Liver (tissue), 8 donors: ENCODE measurements at regions not wholly inside any gene's neighbourhood (a gene's known extent, or its start where the extent isn't known, plus 50 kb on each side); places are given as distances from the start of the nearest gene placed in this dataset.

ENCODE experiments used
- DNase-seq: peaks from one replicate; pipeline ENCODE4 v3.0.0-alpha.2; 2017; ENCODE audit warnings: low spot score
- H3K27ac ChIP-seq, 2 donors: one replicate each; pipeline ENCODE4 v1.7.0; 2013; ENCODE audit warnings: inconsistent platforms in 2 of 2, low read length in 2 of 2, control low read depth in 1 of 2, low read depth in 1 of 2, mild to moderate bottlenecking in 1 of 2
- H3K27me3 ChIP-seq, 4 donors: one replicate each; pipeline versions ENCODE4 v1.6.1 to v1.7.0; 2013; ENCODE audit warnings: low read length in 3 of 4, inconsistent platforms in 1 of 4, mild to moderate bottlenecking in 1 of 4, moderate library complexity in 1 of 4; ENCODE audit not compliant: control insufficient read depth in 4 of 4, insufficient read depth in 4 of 4
- H3K36me3 ChIP-seq, 4 donors: one replicate each; pipeline versions ENCODE4 v1.6.1 to v1.7.0; 2013; ENCODE audit warnings: low read length in 3 of 4, mild to moderate bottlenecking in 3 of 4, low read depth in 1 of 4, moderate library complexity in 1 of 4; ENCODE audit not compliant: control insufficient read depth in 4 of 4, insufficient read depth in 3 of 4
- H3K4me1 ChIP-seq, 4 donors: one replicate each; pipeline versions ENCODE4 v1.6.1 to v1.7.0; 2013; ENCODE audit warnings: low read length in 3 of 4, mild to moderate bottlenecking in 3 of 4, moderate library complexity in 1 of 4; ENCODE audit not compliant: control insufficient read depth in 4 of 4, insufficient read depth in 4 of 4
- H3K4me3 ChIP-seq, 3 donors: one replicate each; pipeline versions ENCODE4 v1.6.1 to v1.7.0; 2013; ENCODE audit warnings: low read length in 3 of 3, control low read depth in 1 of 3, low read depth in 1 of 3, mild to moderate bottlenecking in 1 of 3
- H3K9ac ChIP-seq, 2 donors: one replicate each; pipeline ENCODE4 v1.7.0; 2013; ENCODE audit warnings: low read length in 2 of 2, mild to moderate bottlenecking in 2 of 2, moderate library complexity in 2 of 2, control low read depth in 1 of 2, low read depth in 1 of 2
- H3K9me3 ChIP-seq, 4 donors: one replicate each; pipeline versions ENCODE4 v1.6.1 to v1.7.0; 2013; ENCODE audit warnings: low read length in 3 of 4; ENCODE audit not compliant: control insufficient read depth in 4 of 4
- EGR1 ChIP-seq, 2 donors: IDR thresholded peaks; 2 replicates each; pipeline ENCODE4 v1.6.1; 2016 to 2018; ENCODE audit warnings: antibody characterized with exemption in 2 of 2, low read depth in 2 of 2
- FOXA1 ChIP-seq: IDR thresholded peaks from 2 replicates; pipeline ENCODE4 v1.6.1; 2016; ENCODE audit warnings: antibody characterized with exemption
- GABPA ChIP-seq, 2 donors: IDR thresholded peaks in 1 of 2; conservative IDR thresholded peaks in 1 of 2; 2 replicates each; pipeline ENCODE4 v1.6.1; 2016; ENCODE audit warnings: antibody characterized with exemption in 2 of 2, mild to moderate bottlenecking in 1 of 2, moderate library complexity in 1 of 2
- HNF4A ChIP-seq, 2 donors: conservative IDR thresholded peaks; 2 replicates each; pipeline ENCODE4 v1.6.1; 2016; ENCODE audit warnings: antibody characterized with exemption in 2 of 2, mild to moderate bottlenecking in 2 of 2
- HNF4G ChIP-seq: IDR thresholded peaks from 2 replicates; pipeline ENCODE4 v1.6.1; 2016; ENCODE audit warnings: antibody characterized with exemption
- JUND ChIP-seq, 2 donors: IDR thresholded peaks; 2 replicates each; pipeline ENCODE4 v1.6.1; 2016; ENCODE audit warnings: antibody characterized with exemption in 2 of 2
- NR2F2 ChIP-seq: IDR thresholded peaks from 2 replicates; pipeline ENCODE4 v1.6.1; 2016; ENCODE audit warnings: antibody characterized with exemption
- RAD21 ChIP-seq, 2 donors: IDR thresholded peaks; 2 replicates each; pipeline ENCODE4 v1.6.1; 2016; ENCODE audit warnings: antibody characterized with exemption in 2 of 2, mild to moderate bottlenecking in 2 of 2
- RXRA ChIP-seq, 2 donors: IDR thresholded peaks; 2 replicates each; pipeline ENCODE4 v1.6.1; 2017 to 2018; ENCODE audit warnings: antibody characterized with exemption in 2 of 2, mild to moderate bottlenecking in 1 of 2
- TAF1 ChIP-seq: conservative IDR thresholded peaks from 2 replicates; pipeline ENCODE4 v1.6.1; 2016; ENCODE audit warnings: antibody characterized with exemption, mild to moderate bottlenecking
- YY1 ChIP-seq: IDR thresholded peaks from 2 replicates; pipeline ENCODE4 v1.6.1; 2016; ENCODE audit warnings: antibody characterized with exemption, mild to moderate bottlenecking
- WGBS: extraction: QIAGEN DNeasy Blood & Tissue Kit; methylation state at CpG from one replicate; pipeline ENCODE4 v1.1.7; 2013; 5-methylcytosine and 5-hydroxymethylcytosine counted together
- TF ChIP-seq, protein P1 (sequence below): IDR thresholded peaks from 2 replicates; pipeline ENCODE4 v1.6.1; 2016; ENCODE audit warnings: antibody characterized with exemption
- TF ChIP-seq, protein P2 (sequence below): fragments of 150-350 bp; IDR thresholded peaks from 2 replicates; pipeline ENCODE4 v1.5.1; 2017; ENCODE audit warnings: improper control_type of control experiment, low read depth, low read length; ENCODE audit not compliant: missing input control
- TF ChIP-seq, protein P3 (sequence below): IDR thresholded peaks from 2 replicates; pipeline ENCODE4 v1.6.1; 2016; ENCODE audit warnings: antibody characterized with exemption
- TF ChIP-seq, protein P4 (sequence below): IDR thresholded peaks from 2 replicates; pipeline ENCODE4 v1.6.1; 2016; ENCODE audit warnings: antibody characterized with exemption
- TF ChIP-seq, protein P5 (sequence below): IDR thresholded peaks from 2 replicates; pipeline ENCODE4 v1.6.1; 2016; ENCODE audit warnings: antibody characterized with exemption, mild to moderate bottlenecking
- donor health status: healthy.
- donor health status: healthy.
- donor health status: healthy.
- donor health status: healthy.
- donor health status: healthy.

DNA sequence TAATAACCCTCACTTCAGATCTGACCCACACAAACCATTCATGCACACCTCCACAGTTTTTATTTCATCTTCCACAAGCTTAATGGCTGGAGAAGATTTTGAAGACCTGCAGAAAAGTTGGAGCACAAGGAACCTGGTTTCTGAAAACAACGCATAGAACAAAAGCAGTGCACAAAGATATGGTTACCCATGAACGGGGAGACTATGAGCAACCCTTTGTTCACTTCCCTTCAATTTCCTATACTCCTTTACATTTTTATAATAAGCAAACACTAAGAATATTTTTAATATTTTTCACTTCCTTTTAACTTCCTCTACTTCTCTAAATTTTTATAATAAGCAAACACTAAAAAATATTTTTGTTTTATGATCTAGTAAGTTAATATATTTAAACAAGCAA is 103.5 kb upstream of the UBE2E2 start (continued):
- TF ChIP-seq NR2F2 (no peak), HNF4A (conservative IDR thresholded peaks at IDR 0.05) (no peak)
- TF ChIP-seq, protein P1, sequence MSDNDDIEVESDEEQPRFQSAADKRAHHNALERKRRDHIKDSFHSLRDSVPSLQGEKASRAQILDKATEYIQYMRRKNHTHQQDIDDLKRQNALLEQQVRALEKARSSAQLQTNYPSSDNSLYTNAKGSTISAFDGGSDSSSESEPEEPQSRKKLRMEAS: no peak
- TF ChIP-seq, protein P2, sequence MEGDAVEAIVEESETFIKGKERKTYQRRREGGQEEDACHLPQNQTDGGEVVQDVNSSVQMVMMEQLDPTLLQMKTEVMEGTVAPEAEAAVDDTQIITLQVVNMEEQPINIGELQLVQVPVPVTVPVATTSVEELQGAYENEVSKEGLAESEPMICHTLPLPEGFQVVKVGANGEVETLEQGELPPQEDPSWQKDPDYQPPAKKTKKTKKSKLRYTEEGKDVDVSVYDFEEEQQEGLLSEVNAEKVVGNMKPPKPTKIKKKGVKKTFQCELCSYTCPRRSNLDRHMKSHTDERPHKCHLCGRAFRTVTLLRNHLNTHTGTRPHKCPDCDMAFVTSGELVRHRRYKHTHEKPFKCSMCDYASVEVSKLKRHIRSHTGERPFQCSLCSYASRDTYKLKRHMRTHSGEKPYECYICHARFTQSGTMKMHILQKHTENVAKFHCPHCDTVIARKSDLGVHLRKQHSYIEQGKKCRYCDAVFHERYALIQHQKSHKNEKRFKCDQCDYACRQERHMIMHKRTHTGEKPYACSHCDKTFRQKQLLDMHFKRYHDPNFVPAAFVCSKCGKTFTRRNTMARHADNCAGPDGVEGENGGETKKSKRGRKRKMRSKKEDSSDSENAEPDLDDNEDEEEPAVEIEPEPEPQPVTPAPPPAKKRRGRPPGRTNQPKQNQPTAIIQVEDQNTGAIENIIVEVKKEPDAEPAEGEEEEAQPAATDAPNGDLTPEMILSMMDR: no peak

DNA sequence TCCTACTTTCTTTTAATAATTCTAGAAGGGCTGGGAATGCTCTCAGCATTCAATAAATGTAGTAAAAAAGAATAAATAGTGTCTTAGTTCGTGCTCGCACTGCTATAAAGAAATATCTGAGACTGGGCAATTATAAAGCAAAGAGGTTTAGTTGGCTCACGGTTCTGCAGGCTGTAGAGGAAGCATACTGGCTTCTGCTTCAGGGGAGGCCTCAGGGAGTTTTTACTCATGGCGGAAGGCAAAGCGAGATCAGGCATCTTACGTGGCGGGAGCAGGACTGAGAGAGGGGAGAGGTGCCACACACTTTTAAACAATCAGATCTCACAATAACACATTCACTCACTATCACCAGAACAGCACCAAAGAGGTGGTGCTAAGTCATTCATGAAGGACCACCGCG is 103.0 kb upstream of the UBE2E2 start:
- Histone ChIP-seq H3K27me3 (peaks cover 0 to 2% (median 0%) of the 10 kb centered on the region in 4 donors), H3K36me3 (no peaks in the 10 kb centered on the region), H3K4me1 (no peaks in the 10 kb centered on the region), H3K4me3 (no peak overlapping the region), H3K9me3 (peaks cover 0 to 2% (median 0%) of the 10 kb centered on the region in 4 donors), H3K9ac (no peak overlapping the region), H3K27ac (no peak overlapping the region)
- DNase-seq: no peak
- whole genome bisulfite sequencing: 91% methylated on average over 9 of the region's 9 CpGs
- TF ChIP-seq, protein P1: no peak
- TF ChIP-seq TAF1 (no peak), NR2F2 (no peak), GABPA (IDR thresholded peaks at IDR 0.05 in 1 of 2, conservative IDR thresholded peaks at IDR 0.05 in 1 of 2) (no peak), RXRA (IDR thresholded peaks at IDR 0.05) (no peak), JUND (IDR thresholded peaks at IDR 0.05) (no peak), HNF4A (conservative IDR thresholded peaks at IDR 0.05) (no peak), FOXA1 (no peak), RAD21 (IDR thresholded peaks at IDR 0.05) (no peak), EGR1 (IDR thresholded peaks at IDR 0.05; ENCODE audit: low read depth in 2 of 2) (no peak)
- TF ChIP-seq, protein P3, sequence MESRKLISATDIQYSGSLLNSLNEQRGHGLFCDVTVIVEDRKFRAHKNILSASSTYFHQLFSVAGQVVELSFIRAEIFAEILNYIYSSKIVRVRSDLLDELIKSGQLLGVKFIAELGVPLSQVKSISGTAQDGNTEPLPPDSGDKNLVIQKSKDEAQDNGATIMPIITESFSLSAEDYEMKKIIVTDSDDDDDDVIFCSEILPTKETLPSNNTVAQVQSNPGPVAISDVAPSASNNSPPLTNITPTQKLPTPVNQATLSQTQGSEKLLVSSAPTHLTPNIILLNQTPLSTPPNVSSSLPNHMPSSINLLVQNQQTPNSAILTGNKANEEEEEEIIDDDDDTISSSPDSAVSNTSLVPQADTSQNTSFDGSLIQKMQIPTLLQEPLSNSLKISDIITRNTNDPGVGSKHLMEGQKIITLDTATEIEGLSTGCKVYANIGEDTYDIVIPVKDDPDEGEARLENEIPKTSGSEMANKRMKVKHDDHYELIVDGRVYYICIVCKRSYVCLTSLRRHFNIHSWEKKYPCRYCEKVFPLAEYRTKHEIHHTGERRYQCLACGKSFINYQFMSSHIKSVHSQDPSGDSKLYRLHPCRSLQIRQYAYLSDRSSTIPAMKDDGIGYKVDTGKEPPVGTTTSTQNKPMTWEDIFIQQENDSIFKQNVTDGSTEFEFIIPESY: no peak
- TF ChIP-seq, protein P4, sequence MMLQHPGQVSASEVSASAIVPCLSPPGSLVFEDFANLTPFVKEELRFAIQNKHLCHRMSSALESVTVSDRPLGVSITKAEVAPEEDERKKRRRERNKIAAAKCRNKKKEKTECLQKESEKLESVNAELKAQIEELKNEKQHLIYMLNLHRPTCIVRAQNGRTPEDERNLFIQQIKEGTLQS: no peak

DNA sequence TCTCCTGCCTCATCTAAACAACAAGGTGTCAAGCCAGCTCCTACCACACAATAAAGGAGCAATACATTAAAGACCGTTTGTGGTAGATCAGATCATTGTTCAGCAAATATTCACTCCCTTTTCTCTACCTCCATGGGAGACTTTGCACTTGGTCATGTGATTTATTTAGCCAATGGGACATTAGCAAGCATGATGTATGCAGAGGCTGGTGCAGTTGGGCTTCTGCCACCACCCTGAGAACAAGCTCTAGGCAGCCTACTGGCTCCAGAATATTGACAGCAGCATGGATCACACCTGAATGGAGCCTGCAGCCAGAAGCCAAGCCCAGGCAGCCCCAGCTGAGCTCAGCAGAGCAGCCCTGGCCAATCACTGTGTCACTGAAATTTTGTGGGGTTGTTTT is 99.4 kb upstream of the UBE2E2 start:
- H3K4me1 ChIP-seq: no peaks in the 10 kb centered on the region
- no peak overlapping the region for H3K9ac ChIP-seq
- 54% methylated on average over 1 of the region's 1 CpG for WGBS

More for the DNA sequence above, 99.4 kb upstream of the UBE2E2 start:
- TF ChIP-seq YY1 (no peak), RXRA (IDR thresholded peaks at IDR 0.05) (no peak), HNF4G (no peak), JUND (IDR thresholded peaks at IDR 0.05) (no peak), FOXA1 (no peak), GABPA (IDR thresholded peaks at IDR 0.05 in 1 of 2, conservative IDR thresholded peaks at IDR 0.05 in 1 of 2) (no peak), HNF4A (conservative IDR thresholded peaks at IDR 0.05) (no peak), TAF1 (no peak)
- TF ChIP-seq, protein P2: no peak
- TF ChIP-seq, protein P5, sequence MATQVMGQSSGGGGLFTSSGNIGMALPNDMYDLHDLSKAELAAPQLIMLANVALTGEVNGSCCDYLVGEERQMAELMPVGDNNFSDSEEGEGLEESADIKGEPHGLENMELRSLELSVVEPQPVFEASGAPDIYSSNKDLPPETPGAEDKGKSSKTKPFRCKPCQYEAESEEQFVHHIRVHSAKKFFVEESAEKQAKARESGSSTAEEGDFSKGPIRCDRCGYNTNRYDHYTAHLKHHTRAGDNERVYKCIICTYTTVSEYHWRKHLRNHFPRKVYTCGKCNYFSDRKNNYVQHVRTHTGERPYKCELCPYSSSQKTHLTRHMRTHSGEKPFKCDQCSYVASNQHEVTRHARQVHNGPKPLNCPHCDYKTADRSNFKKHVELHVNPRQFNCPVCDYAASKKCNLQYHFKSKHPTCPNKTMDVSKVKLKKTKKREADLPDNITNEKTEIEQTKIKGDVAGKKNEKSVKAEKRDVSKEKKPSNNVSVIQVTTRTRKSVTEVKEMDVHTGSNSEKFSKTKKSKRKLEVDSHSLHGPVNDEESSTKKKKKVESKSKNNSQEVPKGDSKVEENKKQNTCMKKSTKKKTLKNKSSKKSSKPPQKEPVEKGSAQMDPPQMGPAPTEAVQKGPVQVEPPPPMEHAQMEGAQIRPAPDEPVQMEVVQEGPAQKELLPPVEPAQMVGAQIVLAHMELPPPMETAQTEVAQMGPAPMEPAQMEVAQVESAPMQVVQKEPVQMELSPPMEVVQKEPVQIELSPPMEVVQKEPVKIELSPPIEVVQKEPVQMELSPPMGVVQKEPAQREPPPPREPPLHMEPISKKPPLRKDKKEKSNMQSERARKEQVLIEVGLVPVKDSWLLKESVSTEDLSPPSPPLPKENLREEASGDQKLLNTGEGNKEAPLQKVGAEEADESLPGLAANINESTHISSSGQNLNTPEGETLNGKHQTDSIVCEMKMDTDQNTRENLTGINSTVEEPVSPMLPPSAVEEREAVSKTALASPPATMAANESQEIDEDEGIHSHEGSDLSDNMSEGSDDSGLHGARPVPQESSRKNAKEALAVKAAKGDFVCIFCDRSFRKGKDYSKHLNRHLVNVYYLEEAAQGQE: no peak
- H3K27me3 ChIP-seq: peaks cover 0 to 2% (median 0%) of the 10 kb centered on the region in 4 donors
- no peak overlapping the region for H3K4me3 ChIP-seq
- H3K36me3 ChIP-seq: no peaks in the 10 kb centered on the region
- peaks cover 0 to 2% (median under 1%) of the 10 kb centered on the region in 4 donors for H3K9me3 ChIP-seq
- no peak overlapping the region for H3K27ac ChIP-seq
- no peak for DNase-seq
